ENCODE measurements at regions not wholly inside any gene's neighbourhood (a gene's known extent, or its start where the extent isn't known, plus 50 kb on each side); places are given as distances from the start of the nearest gene placed in this dataset.

DNA sequence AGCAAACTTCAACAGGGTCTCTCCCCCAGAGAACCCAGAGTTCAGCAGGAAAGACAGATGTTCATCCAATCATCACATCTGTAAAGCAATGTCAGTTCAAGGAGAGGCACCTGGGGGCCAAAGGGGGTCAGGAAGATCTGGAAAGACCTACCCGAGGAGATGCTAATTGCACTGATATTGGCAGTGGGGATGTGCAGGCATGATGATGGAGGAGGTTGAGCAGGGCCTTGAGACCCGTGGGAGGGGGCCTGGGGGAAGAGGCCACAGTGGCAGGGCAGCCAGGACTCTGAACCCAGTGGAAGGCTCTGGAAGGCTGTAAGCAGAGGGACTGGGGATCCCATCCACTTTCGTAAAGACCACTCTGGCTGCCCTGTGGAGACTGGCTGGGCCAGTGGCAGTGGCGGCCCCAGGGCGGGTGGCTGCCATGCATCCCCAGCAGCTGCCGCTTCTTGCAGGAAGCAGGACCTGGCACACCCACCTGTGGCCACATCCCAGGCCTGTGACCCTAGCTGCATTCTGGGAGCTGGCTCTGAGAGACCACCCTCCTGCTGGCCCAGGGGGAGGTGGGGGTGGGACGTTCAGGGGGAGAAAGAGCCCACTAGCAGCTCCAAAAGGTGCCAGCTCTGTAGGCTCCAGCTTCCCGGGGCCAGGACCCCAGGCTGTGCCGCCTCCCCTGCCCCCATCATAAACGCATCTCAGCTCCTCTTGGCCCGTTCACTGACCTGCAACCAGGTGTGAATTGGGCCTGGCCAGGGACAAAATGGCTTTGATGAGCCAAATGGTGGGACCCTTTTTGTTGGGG is 59.9 kb upstream of the FGF3 start:
- H3K4me1 ChIP-seq (ENCODE audit: control insufficient read depth in 1 of 2, insufficient read depth in 2 of 2, low read length in 2 of 2) = no peaks in the 10 kb centered on the region
- no peaks in the 10 kb centered on the region for H3K36me3 ChIP-seq (ENCODE audit: control insufficient read depth in 1 of 2, insufficient read depth in 2 of 2, low read length in 2 of 2)
- H3K27me3 ChIP-seq (ENCODE audit: control insufficient read depth in 1 of 2, insufficient read depth in 2 of 2, low read length in 2 of 2) = peaks cover 7 to 8% of the 10 kb centered on the region in 2 donors
- H3K27ac ChIP-seq (ENCODE audit: low read depth, low read length) = no peak overlapping the region
- H3K4me3 ChIP-seq (ENCODE audit: low read depth in 1 of 2, low read length in 2 of 2) = no peak overlapping the region
- no peak overlapping the region for H3K9ac ChIP-seq (ENCODE audit: low read depth in 1 of 2, low read length in 2 of 2)
- no peaks in the 10 kb centered on the region for H3K9me3 ChIP-seq (ENCODE audit: control insufficient read depth in 1 of 2, low read length in 2 of 2)

DNA sequence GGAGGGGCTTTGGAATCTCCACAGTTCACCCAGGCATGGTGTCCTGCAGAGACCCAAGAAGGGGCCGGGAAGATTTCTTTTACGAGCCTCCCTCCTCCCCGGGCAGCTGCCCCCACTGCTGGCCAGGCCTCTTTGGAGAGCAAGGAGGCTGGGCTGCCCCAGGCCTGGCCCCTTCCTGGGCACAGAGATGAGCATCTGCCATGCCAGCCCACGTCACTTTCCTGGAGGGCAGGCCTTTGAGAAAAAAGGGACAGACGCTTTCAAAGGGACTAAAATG is 60.5 kb upstream of the FGF3 start:
- no peak overlapping the region for H3K9ac ChIP-seq (ENCODE audit: low read depth in 1 of 2, low read length in 2 of 2)
- no peaks in the 10 kb centered on the region for H3K9me3 ChIP-seq (ENCODE audit: control insufficient read depth in 1 of 2, low read length in 2 of 2)
- no peaks in the 10 kb centered on the region for H3K4me1 ChIP-seq (ENCODE audit: control insufficient read depth in 1 of 2, insufficient read depth in 2 of 2, low read length in 2 of 2)
- no peak overlapping the region for H3K27ac ChIP-seq (ENCODE audit: low read depth, low read length)
- no peak overlapping the region for H3K4me3 ChIP-seq (ENCODE audit: low read depth in 1 of 2, low read length in 2 of 2)
- peaks cover 3 to 4% of the 10 kb centered on the region in 2 donors for H3K27me3 ChIP-seq (ENCODE audit: control insufficient read depth in 1 of 2, insufficient read depth in 2 of 2, low read length in 2 of 2)
- no peaks in the 10 kb centered on the region for H3K36me3 ChIP-seq (ENCODE audit: control insufficient read depth in 1 of 2, insufficient read depth in 2 of 2, low read length in 2 of 2)

DNA sequence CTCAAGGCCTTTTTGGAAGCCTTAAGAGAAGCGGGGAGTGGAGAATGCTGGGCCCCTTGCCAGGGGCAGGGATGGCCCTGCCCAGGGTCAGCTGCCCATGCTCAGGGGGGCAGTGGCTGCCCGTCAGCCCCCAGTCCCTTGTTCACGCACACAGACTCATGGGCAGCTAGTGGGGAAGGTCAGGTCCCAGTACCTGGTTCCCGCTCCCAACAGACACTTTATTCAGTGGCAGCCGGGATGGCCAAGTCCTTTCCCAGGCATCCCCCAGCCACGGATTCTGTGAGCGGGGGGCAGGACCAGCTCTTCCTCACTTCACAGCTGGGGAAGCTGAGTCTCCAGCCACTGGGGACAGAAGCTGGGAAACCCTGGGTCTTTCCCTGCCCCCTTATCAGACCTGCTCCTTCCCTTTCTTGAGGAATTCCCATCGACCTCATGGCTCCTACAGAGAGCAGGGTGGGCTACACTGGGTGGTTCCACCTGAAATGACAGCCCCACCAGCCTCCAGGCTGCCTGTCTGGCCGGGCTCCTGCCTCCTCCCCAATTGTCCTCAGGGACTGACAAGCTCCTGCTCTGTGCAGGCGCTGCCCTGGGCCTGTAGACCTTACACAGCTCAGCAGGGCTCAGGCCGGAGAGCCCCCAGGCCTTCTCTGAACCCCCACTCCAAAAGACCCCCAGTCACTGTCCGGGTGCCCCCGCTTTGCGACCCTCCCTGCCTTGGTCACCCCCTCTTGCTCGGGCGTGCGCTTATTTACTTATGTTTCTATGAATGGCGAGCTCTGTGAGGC is 61.0 kb upstream of the FGF3 start:
- Histone ChIP-seq H3K4me1 (ENCODE audit: control insufficient read depth in 1 of 2, insufficient read depth in 2 of 2, low read length in 2 of 2) (no peaks in the 10 kb centered on the region), H3K9me3 (ENCODE audit: control insufficient read depth in 1 of 2, low read length in 2 of 2) (no peaks in the 10 kb centered on the region), H3K9ac (ENCODE audit: low read depth in 1 of 2, low read length in 2 of 2) (no peak overlapping the region), H3K27ac (ENCODE audit: low read depth, low read length) (no peak overlapping the region), H3K36me3 (ENCODE audit: control insufficient read depth in 1 of 2, insufficient read depth in 2 of 2, low read length in 2 of 2) (no peaks in the 10 kb centered on the region), H3K4me3 (ENCODE audit: low read depth in 1 of 2, low read length in 2 of 2) (no peak overlapping the region), H3K27me3 (ENCODE audit: control insufficient read depth in 1 of 2, insufficient read depth in 2 of 2, low read length in 2 of 2) (peaks cover 0 to 3% of the 10 kb centered on the region in 2 donors)

DNA sequence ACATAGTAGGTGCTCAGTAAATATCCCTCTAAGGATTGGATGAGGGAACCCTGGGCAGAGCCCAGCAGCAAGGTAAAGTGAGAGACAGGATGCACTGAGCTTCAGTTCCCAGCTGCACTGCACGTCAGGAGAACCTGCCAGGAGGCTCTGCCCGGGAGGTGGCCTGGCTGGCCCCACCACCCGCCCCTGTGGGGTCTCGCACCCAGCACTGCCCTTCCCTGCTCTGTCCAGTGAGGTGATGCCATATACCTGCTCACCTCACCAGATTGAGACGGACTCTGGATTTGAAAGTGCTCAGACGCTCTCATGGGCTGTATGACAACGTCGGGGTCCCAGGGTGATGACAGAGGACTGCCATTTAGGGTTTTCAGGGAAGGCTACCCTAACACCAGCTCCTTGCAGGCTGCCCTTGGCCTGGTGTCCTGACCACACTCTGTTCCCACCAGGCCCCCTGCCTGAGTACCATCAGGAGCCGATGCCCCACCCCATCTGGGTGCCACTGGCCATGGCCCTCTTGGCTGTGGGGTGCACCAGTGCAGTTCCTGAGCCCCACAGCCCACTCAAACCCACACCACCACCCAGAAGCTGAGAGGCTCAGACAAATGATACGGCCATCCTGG is 61.7 kb upstream of the FGF3 start:
- Histone ChIP-seq H3K4me3 (ENCODE audit: low read depth in 1 of 2, low read length in 2 of 2) (no peak overlapping the region), H3K27ac (ENCODE audit: low read depth, low read length) (no peak overlapping the region), H3K9ac (ENCODE audit: low read depth in 1 of 2, low read length in 2 of 2) (no peak overlapping the region), H3K27me3 (ENCODE audit: control insufficient read depth in 1 of 2, insufficient read depth in 2 of 2, low read length in 2 of 2) (peaks cover 0 to 3% of the 10 kb centered on the region in 2 donors), H3K36me3 (ENCODE audit: control insufficient read depth in 1 of 2, insufficient read depth in 2 of 2, low read length in 2 of 2) (no peaks in the 10 kb centered on the region), H3K9me3 (ENCODE audit: control insufficient read depth in 1 of 2, low read length in 2 of 2) (no peaks in the 10 kb centered on the region), H3K4me1 (ENCODE audit: control insufficient read depth in 1 of 2, insufficient read depth in 2 of 2, low read length in 2 of 2) (no peaks in the 10 kb centered on the region)

DNA sequence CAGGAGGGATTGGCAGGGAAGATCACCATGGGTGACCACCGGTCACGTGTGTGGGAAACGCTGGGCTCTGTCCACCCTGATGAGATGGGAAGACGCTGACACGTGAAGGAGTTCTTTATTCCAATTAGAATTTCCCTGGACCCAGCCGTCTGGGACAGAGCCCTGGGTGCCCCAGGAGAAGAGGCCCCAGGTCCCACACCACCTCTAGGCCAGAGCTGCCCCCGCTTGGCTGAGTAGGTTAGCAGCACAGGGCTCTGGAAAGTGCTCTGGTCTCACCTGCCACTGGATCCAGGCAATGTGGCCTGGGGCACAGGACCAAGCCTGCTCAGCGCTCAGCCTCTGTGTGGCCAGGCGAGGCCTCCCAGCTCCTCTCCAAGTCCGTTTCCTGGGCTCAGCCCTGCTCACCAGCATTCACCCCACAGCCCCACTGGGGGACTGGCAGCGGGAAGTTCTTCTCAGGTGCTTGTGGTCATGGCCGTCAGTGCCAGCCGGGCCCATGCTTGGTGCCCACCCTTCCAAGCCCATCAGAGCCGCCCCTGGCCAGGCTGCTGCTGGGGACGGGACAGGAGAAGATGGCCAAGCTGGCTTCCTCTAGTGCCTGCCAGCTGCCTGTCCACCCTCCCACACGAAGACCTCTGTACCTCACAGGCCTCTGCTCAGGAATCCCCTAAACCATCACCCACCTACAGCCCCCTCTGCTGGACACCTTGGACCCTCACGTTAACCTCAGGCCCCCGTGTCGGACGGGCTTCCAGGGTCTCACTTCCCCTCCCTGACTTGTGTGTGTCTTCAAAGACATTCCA is 62.5 kb upstream of the FGF3 start:
- Histone ChIP-seq H3K4me1 (ENCODE audit: control insufficient read depth in 1 of 2, insufficient read depth in 2 of 2, low read length in 2 of 2) (no peaks in the 10 kb centered on the region), H3K27me3 (ENCODE audit: control insufficient read depth in 1 of 2, insufficient read depth in 2 of 2, low read length in 2 of 2) (no peaks in the 10 kb centered on the region), H3K9ac (ENCODE audit: low read depth in 1 of 2, low read length in 2 of 2) (no peak overlapping the region), H3K27ac (ENCODE audit: low read depth, low read length) (no peak overlapping the region), H3K4me3 (ENCODE audit: low read depth in 1 of 2, low read length in 2 of 2) (no peak overlapping the region), H3K9me3 (ENCODE audit: control insufficient read depth in 1 of 2, low read length in 2 of 2) (no peaks in the 10 kb centered on the region), H3K36me3 (ENCODE audit: control insufficient read depth in 1 of 2, insufficient read depth in 2 of 2, low read length in 2 of 2) (no peaks in the 10 kb centered on the region)

DNA sequence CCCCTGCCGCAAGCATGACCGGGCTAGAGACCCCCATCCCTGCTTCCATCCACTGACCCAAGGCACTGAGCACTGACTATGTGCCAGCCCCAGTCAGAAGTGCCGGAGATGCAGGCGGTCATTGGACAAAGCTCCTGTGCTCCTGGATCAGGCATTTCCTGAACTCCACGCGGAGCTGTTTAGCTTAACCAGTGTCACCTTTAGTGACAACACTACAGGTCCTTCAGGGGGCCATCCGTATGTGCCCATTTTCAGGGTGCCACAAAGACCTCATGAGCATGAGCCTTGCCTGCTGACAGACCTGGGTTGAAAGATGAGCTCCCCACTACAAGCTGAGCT is 63.0 kb upstream of the FGF3 start:
- Histone ChIP-seq H3K4me3 (ENCODE audit: low read depth in 1 of 2, low read length in 2 of 2) (no peak overlapping the region), H3K9ac (ENCODE audit: low read depth in 1 of 2, low read length in 2 of 2) (no peak overlapping the region), H3K9me3 (ENCODE audit: control insufficient read depth in 1 of 2, low read length in 2 of 2) (no peaks in the 10 kb centered on the region), H3K36me3 (ENCODE audit: control insufficient read depth in 1 of 2, insufficient read depth in 2 of 2, low read length in 2 of 2) (no peaks in the 10 kb centered on the region), H3K27ac (ENCODE audit: low read depth, low read length) (no peak overlapping the region), H3K4me1 (ENCODE audit: control insufficient read depth in 1 of 2, insufficient read depth in 2 of 2, low read length in 2 of 2) (no peaks in the 10 kb centered on the region), H3K27me3 (ENCODE audit: control insufficient read depth in 1 of 2, insufficient read depth in 2 of 2, low read length in 2 of 2) (no peaks in the 10 kb centered on the region)

DNA sequence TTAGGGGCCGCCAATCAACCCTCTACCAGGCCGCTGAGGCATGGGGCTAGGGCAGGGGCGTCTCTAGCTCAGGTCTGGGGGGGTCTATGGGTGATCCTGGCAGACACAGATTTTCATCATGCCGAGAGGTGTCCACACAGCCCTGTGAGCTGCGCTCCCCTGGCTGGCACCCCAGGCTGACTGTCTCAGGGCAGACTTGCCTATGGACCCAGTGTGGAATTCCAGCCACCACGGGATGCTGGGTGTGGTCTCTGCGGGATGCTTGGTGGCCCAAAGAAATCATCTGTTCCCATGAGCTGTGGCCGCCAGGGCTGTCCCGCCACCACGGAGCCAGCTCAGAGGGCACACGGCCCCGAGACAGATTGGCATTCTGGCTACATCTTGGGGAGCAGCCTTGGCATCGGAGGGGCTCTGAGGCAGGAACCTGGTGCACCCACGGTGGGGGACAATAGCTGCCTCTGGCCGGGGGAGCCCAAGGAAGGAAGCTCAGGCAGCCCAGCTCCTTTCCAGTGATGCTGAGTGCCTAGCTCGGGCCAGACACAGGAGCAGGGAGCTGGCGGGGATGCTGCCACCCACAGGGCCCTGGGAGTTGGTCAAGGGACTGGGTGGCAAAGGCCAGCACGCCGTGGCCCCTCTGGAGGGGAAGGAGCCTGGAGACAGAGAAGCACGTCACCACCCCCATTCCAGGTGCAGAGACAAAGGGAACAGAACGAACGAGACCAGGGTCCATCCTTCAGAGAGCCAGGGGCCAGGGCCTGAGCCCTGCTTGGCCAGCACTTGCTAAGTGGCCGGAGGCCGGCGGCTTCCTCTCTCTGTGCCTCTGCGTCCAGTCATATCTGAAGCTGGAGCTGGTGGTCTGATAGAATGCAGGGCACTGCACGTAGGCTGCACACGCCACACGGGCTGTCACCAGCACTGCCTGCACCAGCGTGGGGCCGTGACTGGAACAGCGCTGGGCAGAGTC is 64.4 kb upstream of the FGF3 start:
- no peak overlapping the region for H3K4me3 ChIP-seq (ENCODE audit: low read depth in 1 of 2, low read length in 2 of 2)
- H3K9ac ChIP-seq (ENCODE audit: low read depth in 1 of 2, low read length in 2 of 2) = no peak overlapping the region
- H3K27me3 ChIP-seq (ENCODE audit: control insufficient read depth in 1 of 2, insufficient read depth in 2 of 2, low read length in 2 of 2) = no peaks in the 10 kb centered on the region
- H3K9me3 ChIP-seq (ENCODE audit: control insufficient read depth in 1 of 2, low read length in 2 of 2) = no peaks in the 10 kb centered on the region
- no peaks in the 10 kb centered on the region for H3K36me3 ChIP-seq (ENCODE audit: control insufficient read depth in 1 of 2, insufficient read depth in 2 of 2, low read length in 2 of 2)
- no peak overlapping the region for H3K27ac ChIP-seq (ENCODE audit: low read depth, low read length)
- H3K4me1 ChIP-seq (ENCODE audit: control insufficient read depth in 1 of 2, insufficient read depth in 2 of 2, low read length in 2 of 2) = no peaks in the 10 kb centered on the region

DNA sequence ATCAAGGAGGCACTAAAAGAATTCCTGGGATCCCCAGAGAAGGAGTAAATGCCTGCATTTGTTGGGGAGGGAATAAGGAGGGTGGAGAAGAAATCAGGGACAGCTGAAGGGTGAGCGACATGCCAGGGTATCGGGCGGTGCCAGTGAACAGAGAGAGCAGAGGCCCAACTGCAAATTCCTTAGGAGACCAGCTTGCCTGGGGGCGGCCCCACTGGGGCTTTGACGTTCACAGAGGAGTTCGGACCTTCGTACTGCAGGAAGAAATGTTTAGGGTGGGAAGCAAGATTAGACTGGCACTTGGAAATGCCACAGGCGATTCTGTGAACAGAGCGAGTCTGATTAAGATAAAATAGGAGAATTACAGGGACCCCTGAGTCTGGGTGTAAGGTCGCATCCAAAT is 65.1 kb upstream of the FGF3 start:
- Histone ChIP-seq H3K36me3 (ENCODE audit: control insufficient read depth in 1 of 2, insufficient read depth in 2 of 2, low read length in 2 of 2) (no peaks in the 10 kb centered on the region), H3K9ac (ENCODE audit: low read depth in 1 of 2, low read length in 2 of 2) (no peak overlapping the region), H3K27me3 (ENCODE audit: control insufficient read depth in 1 of 2, insufficient read depth in 2 of 2, low read length in 2 of 2) (no peaks in the 10 kb centered on the region), H3K4me1 (ENCODE audit: control insufficient read depth in 1 of 2, insufficient read depth in 2 of 2, low read length in 2 of 2) (no peaks in the 10 kb centered on the region), H3K9me3 (ENCODE audit: control insufficient read depth in 1 of 2, low read length in 2 of 2) (no peaks in the 10 kb centered on the region), H3K27ac (ENCODE audit: low read depth, low read length) (no peak overlapping the region), H3K4me3 (ENCODE audit: low read depth in 1 of 2, low read length in 2 of 2) (no peak overlapping the region)

DNA sequence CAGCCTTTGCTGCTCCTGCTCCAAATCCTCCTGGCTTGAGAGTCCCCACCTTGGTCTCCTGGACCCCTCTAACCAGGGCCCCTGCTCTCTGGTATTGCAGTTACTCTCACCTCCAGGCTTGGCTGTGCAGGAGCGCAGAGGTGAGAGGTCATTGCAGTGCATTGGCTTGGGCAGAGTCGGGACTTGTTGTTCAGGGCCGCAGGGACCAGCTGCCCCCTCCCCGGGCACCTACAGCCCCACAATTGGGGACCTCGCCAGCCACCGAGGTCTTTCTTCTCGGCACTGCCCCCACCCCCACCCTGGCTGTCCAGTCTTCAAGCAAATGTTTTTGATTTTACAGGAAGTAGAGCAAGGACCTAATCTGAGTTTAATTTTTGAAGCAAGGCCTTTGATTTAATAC is 65.5 kb upstream of the FGF3 start:
- Histone ChIP-seq H3K27ac (ENCODE audit: low read depth, low read length) (no peak overlapping the region), H3K4me1 (ENCODE audit: control insufficient read depth in 1 of 2, insufficient read depth in 2 of 2, low read length in 2 of 2) (no peaks in the 10 kb centered on the region), H3K9ac (ENCODE audit: low read depth in 1 of 2, low read length in 2 of 2) (no peak overlapping the region), H3K4me3 (ENCODE audit: low read depth in 1 of 2, low read length in 2 of 2) (no peak overlapping the region), H3K27me3 (ENCODE audit: control insufficient read depth in 1 of 2, insufficient read depth in 2 of 2, low read length in 2 of 2) (no peaks in the 10 kb centered on the region), H3K36me3 (ENCODE audit: control insufficient read depth in 1 of 2, insufficient read depth in 2 of 2, low read length in 2 of 2) (no peaks in the 10 kb centered on the region), H3K9me3 (ENCODE audit: control insufficient read depth in 1 of 2, low read length in 2 of 2) (no peaks in the 10 kb centered on the region)
